OCI-LY3 (cell line): ENCODE measurements at regions not wholly inside any gene's neighbourhood (a gene's known extent, or its start where the extent isn't known, plus 50 kb on each side); places are given as distances from the start of the nearest gene placed in this dataset.

Experiments used
- CTCF ChIP-seq: fragments of 200-600, 300-600 bp; sonication (generic); IDR thresholded peaks from 2 replicates; pipeline ENCODE4 v1.5.1; 2014; ENCODE audit warnings: antibody characterized with exemption, low read length, low read depth
- EZH2phosphoT487 ChIP-seq: fragments of 200-600 bp; shearing (Covaris generic); IDR thresholded peaks from 2 replicates; pipeline ENCODE4 v1.6.1; 2018; ENCODE audit warnings: antibody characterized with exemption, mixed run types, low read depth

GRCh38 chr1:98503771-98504170 lies 157.8 kb upstream of the SNX7 start:
- no peak for TF ChIP-seq CTCF
- no peak for TF ChIP-seq EZH2phosphoT487
